AG10803 (cell line): ENCODE measurements at regions not wholly inside any gene's neighbourhood (a gene's known extent, or its start where the extent isn't known, plus 50 kb on each side); places are given as distances from the start of the nearest gene placed in this dataset.
"Not testable (repeated sequence)": the region's sequence is repeated elsewhere in the genome, so short reads cannot be mapped to it uniquely, and the experiment has no call there.

Experiments
- DNase-seq: peaks from one replicate; pipeline ENCODE4 v3.0.0; 2010; ENCODE audit warnings: low read depth
- H3K4me3 ChIP-seq: 2 replicates; pipeline ENCODE4 v1.5.1; 2011; ENCODE audit warnings: mild to moderate bottlenecking, low read length, control low read depth
- CTCF ChIP-seq: conservative IDR thresholded peaks from 2 replicates; pipeline ENCODE4 v1.5.1; 2011; ENCODE audit warnings: mild to moderate bottlenecking, low read length, control low read depth, inconsistent platforms

- DNase-seq = no peak
- H3K4me3 ChIP-seq = no peak overlapping the region
- no peak for TF ChIP-seq CTCF
Measured at GRCh38 chr15:91652610-91653207, 200.8 kb upstream of the SLCO3A1 start.

- not testable (repeated sequence) for DNase-seq, H3K4me3 ChIP-seq
Measured at GRCh38 chr15:91655563-91656290, 197.8 kb upstream of the SLCO3A1 start.

- no peak for TF ChIP-seq CTCF
- no peak for DNase-seq
- H3K4me3 ChIP-seq = no peak overlapping the region
Measured at GRCh38 chr15:91660174-91660649, 193.3 kb upstream of the SLCO3A1 start.

GRCh38 chr15:91664224-91664836, 189.2 kb upstream of the SLCO3A1 start:
- TF ChIP-seq CTCF = no peak
- no peak for DNase-seq
- H3K4me3 ChIP-seq = no peak overlapping the region

- no peak for DNase-seq
- TF ChIP-seq CTCF = no peak
- H3K4me3 ChIP-seq = no peak overlapping the region
Measured at GRCh38 chr15:91665212-91665611, 188.3 kb upstream of the SLCO3A1 start.

GRCh38 chr15:91668370-91668769, 185.1 kb upstream of the SLCO3A1 start:
- DNase-seq = no peak
- TF ChIP-seq CTCF = no peak

GRCh38 chr15:91670108-91670507, 183.4 kb upstream of the SLCO3A1 start:
- no peak for TF ChIP-seq CTCF
- H3K4me3 ChIP-seq = no peak overlapping the region
- no peak for DNase-seq

More at GRCh38 chr15:91668370-91668769, 185.1 kb upstream of the SLCO3A1 start:
- H3K4me3 ChIP-seq = no peak overlapping the region
